Eye (tissue), 1 donor: ENCODE measurements at regions not wholly inside any gene's neighbourhood (a gene's known extent, or its start where the extent isn't known, plus 50 kb on each side); places are given as distances from the start of the nearest gene placed in this dataset.

Experiments used
- DNase-seq: peaks from one replicate; pipeline ENCODE4 v3.0.0-alpha.2; 2015

DNA sequence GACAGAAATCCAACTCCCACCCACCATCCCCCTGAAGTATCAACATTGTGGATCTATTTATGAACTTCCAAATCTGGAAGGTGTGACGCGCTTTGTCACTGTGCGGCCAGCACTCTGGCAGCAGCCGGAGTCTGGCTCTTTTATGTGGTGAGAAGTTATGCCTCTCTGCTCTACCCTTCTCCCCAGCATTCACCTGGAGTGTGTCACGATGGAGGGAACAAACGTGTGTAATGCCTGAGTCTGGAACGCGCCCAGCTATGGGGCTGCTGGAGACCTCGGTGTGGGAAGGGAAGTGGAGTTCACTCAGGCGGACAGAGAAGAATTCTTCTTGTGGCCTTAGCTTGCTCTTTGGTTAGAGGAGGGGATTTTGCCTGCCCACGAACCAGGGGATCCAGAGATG is 222.1 kb upstream of the RPL34 start:
- peak; percentile 42 for DNase-seq

DNA sequence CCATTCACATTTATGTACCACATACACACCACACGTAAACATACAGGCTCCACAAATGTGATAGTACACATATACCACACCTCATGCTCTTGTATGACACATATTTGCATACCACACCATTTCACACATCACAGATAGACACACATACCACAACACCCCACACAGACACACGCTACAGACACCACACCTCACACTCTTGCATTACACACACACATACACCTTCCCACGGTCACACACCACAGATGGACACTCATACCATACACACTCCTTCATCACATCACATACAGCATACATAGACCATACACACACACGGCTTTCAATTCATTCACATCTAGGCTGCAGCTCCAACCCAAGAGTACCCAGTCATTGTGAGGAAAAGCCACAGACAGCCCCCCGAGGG is 222.5 kb upstream of the RPL34 start:
- no peak for DNase-seq

DNA sequence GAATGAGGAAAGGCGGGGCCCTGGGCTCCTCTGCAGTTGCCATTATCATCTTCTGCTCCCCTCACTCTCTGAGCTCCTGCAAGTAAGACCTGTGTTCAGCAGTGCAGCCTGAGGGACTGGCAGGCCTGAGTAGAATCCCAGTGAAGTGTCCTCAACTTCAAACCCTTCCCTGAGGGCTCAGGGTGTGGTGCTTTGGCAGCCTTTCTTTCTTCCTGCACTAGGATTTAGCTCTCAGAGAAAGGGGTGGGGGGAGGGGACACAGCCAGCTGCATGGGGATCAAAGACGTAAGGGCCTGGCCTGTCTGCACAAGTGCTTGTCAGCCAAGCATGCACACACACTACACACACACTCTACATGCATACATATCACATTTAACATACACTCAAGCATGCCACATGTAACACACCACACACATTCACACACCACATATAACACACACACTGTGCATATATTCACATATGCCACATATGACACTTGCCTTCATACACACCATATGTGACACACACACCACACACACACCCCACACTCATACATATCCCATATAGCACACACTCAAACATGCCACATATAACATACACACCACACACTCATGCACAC is 223.4 kb upstream of the RPL34 start:
- DNase-seq, result peak; percentile 41

GRCh38 chr4:108395786-108396185 is 224.6 kb upstream of the RPL34 start:
- no peak for DNase-seq

GRCh38 chr4:108393890-108394472 is 225.2 kb upstream of the LEF1 start:
- DNase-seq, result peak; percentile 61

- no peak for DNase-seq
Observed at GRCh38 chr4:108391701-108392455, 223.1 kb upstream of the LEF1 start.

- no peak for DNase-seq
Observed at GRCh38 chr4:108385076-108385475, 216.3 kb upstream of the LEF1 start.

- no peak for DNase-seq
Observed at GRCh38 chr4:108384544-108384943, 215.8 kb upstream of the LEF1 start.

DNA sequence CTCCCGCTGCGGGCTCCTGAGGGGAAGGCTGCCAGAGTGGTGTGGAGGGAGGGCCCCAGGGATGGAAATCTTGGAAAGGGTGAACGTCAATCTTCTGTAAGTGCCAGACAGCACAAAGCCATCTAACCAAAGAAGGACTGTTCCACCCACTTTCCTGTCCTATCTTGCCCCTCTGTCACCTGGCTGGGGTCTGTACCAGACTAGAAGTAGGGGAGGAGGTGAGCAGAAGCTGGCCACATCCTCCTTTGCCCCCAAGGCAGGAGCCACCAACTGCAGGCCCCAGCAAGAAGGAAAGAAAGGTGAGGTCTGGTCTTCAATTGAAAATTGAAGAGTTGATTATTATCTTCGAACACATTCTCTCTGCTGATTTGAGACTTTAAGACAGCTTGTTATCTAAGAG is 214.4 kb upstream of the LEF1 start:
- no peak for DNase-seq

DNA sequence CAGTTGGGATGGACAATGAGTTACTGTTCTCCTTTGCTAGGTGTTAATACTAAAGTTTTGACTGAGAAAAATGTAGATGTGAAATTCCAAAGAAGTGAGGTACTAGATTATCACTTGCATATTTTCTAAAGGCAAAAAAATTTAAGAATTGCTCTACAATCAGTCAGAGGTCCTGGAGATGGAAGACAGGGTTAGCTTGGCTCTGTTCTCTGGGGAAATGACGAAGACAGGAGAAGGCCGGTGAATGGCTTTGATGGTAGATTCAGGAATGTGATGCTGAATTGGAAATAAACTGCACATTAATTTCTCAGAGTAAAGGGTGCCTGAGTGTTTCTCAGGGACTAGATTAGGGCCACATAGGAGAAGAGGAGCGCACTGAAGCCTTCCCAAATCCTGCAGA is 214.0 kb upstream of the LEF1 start:
- DNase-seq, result no peak

DNA sequence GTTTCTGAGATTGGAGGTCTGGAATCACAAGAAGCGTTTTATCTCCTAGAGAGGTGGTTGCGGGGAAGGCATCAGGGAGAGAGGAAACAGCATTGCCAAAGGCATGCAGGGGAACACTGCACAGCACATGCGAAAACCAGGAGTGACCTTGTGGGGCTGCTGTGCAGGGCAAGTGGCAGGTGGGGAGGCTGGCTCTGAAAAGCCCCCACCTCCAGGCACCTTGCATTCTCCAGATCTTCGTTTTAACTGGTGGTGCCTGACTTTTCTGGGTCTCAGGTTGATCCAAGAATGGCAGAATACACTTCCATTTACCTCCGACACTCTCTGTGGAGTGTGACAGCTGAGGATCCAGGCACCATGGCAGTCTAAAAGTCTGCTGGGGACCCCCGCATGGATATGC is 209.4 kb upstream of the LEF1 start:
- no peak for DNase-seq

- DNase-seq, result no peak
Observed at GRCh38 chr4:108377021-108377420, 208.3 kb upstream of the LEF1 start.

- DNase-seq, result no peak
Observed at GRCh38 chr4:108375434-108375833, 206.7 kb upstream of the LEF1 start.

GRCh38 chr4:108372681-108373080 is 203.9 kb upstream of the LEF1 start:
- DNase-seq, result no peak

GRCh38 chr4:108371282-108371681 is 202.6 kb upstream of the LEF1 start:
- no peak for DNase-seq

- peak; percentile 75 for DNase-seq
Observed at GRCh38 chr4:108370291-108371141, 201.8 kb upstream of the LEF1 start.

GRCh38 chr4:108369035-108369655 is 200.4 kb upstream of the LEF1 start:
- no peak for DNase-seq

DNA sequence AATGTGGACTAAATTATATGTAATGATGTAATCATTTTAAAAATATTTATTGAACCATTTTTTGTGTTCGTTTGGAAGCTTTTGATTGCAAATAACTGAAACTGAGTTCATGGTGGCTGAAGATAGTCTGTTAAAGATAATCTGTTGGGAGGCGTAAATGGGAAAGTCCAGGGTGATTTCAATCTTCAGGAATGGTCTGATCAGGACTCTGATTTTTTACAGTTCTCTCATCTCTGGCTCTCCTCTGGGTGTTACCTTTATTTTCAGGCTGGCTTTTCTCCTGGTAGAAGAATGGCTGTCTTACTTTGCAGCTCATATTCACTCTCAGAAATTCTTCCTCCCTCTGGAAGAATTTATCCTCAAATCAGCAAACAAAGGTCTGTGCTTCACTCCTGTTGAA is 199.0 kb upstream of the LEF1 start:
- no peak for DNase-seq

DNA sequence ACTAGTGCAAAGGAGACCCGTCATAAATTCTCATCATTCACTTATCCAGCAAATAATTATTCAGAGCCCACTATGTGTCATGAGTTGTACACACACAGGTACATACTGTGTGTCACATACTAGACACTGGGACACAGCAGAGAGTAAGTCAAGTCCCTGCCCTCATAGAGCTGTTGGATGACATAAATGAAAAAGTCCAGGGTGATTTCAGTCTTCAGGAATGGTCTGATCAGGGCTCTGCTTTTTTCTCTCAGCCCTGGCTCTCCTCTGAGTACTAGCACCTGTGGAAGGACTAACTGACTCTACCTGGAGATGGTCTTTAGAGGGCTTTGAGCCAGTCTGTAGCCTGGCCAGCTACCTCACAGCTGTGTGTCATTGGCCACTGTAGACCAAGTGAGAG is 198.0 kb upstream of the LEF1 start:
- no peak for DNase-seq

GRCh38 chr4:108365551-108365950 is 196.8 kb upstream of the LEF1 start:
- peak; percentile 49 for DNase-seq

DNA sequence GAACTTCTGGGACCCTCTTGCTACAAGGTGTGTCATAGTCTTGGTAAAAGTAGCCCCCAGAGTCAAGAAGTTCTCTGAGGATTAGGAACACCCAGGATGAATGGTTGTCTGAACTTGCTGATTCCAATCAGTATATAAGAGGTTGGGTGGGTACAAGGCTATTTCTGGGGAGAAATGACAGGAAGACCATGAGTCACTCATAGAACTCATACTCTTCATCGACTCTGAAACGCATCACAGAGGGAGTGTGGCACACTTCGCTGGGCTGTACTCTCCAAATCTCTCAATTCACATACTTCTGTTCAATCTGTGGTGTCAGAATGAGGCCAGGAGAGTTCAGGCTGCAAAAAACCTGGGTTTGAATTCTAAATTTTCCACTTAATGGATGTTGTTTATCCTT is 193.2 kb upstream of the LEF1 start:
- DNase-seq, result no peak

DNA sequence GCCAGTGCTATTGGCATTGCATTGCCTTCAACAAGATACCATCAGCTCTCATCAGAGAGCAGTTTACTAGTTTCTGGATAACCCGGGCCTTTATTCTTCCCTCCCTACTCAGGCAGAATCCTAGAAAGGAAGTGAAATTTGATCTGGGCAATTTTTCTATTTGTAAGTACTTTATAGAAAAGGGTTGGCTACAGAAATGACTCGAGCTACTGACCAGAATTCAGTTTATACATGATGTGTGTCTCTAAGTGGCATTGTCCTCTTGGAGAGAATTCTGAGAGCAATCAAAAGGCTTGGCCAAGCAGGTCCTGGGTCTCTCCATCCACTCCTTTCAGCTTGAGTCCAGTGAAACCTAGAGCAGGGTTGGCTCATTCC is 192.7 kb upstream of the LEF1 start:
- no peak for DNase-seq
